ENCODE measurements at regions not wholly inside any gene's neighbourhood (a gene's known extent, or its start where the extent isn't known, plus 50 kb on each side); places are given as distances from the start of the nearest gene placed in this dataset.

GRCh38 chr12:127636882-127637281 lies 630.1 kb upstream of the TMEM132C start:
- DNase-seq (ENCODE audit: low read depth in 1 of 2, low spot score in 2 of 2) = no peak

More at GRCh38 chr12:127636882-127637281, 630.1 kb upstream of the TMEM132C start:
- H2BK20ac ChIP-seq (ENCODE audit: low read length) = no peak overlapping the region
- TF ChIP-seq NANOG (IDR thresholded peaks at IDR 0.05; ENCODE audit: insufficient read depth, low read depth, low read length, poor library complexity, severe bottlenecking) (no peak), NRF1 (IDR thresholded peaks at IDR 0.05; ENCODE audit: low read depth, low read length) (no peak), RAD21 (IDR thresholded peaks at IDR 0.05 in 1 of 2, conservative IDR thresholded peaks at IDR 0.05 in 1 of 2; ENCODE audit: low read depth in 2 of 2, low read length in 2 of 2) (no peak)
- no peak overlapping the region for H3K18ac ChIP-seq (ENCODE audit: extremely low read depth, low read length)
- no peak overlapping the region for H3K4me3 ChIP-seq (ENCODE audit: extremely low read depth in 1 of 4, insufficient read depth in 2 of 4, low read depth in 3 of 4, low read length in 4 of 4)
- ChIA-PET CTCF (ENCODE audit: partially characterized antibody) (interaction anchor here (0.6 to 2.0 kb wide), 8 partner anchors 9 to 471 kb away, joined by 3 to 5 read pairs (median 3); no protein-coding TSS in a partner anchor), POLR2A (ENCODE audit: partially characterized antibody) (no interaction called here)
- no peaks in the 10 kb centered on the region for H3K36me3 ChIP-seq (ENCODE audit: control insufficient read depth in 2 of 4, insufficient read depth in 4 of 4, low read length in 3 of 4)
- H3K27ac ChIP-seq (ENCODE audit: low read depth, low read length) = no peak overlapping the region
- H3K4me1 ChIP-seq (replicated peaks in 1 of 4; ENCODE audit: control insufficient read depth in 3 of 4, insufficient read depth in 4 of 4, low read length in 3 of 4) = peaks cover 0 to 4% (median 0%) of the 10 kb centered on the region in 4 experiments; a peak in 1 of 7 replicates
- H3K79me2 ChIP-seq (ENCODE audit: control insufficient read depth in 1 of 2, insufficient read depth in 2 of 2, low read length in 2 of 2) = no peaks in the 10 kb centered on the region
- no peaks in the 10 kb centered on the region; a peak in 1 of 7 replicates for H3K27me3 ChIP-seq (replicated peaks in 1 of 4; ENCODE audit: control insufficient read depth in 3 of 4, extremely low read depth in 1 of 4, insufficient read depth in 3 of 4, low read length in 3 of 4)
- H3K9me3 ChIP-seq (ENCODE audit: insufficient read depth in 2 of 2, low read depth in 1 of 2, low read length in 1 of 2) = no peaks in the 10 kb centered on the region
- no peaks in the 10 kb centered on the region; the same call in 1 of the 2 replicates for H3K23me2 ChIP-seq (ENCODE audit: low read depth, low read length)
- no peak overlapping the region for H2BK12ac ChIP-seq (ENCODE audit: low read depth, low read length)
- no peak overlapping the region for H3K23ac ChIP-seq (ENCODE audit: insufficient read length)
- no peak overlapping the region for H2AK5ac ChIP-seq (ENCODE audit: low read depth, low read length)
- no peak overlapping the region for H4K8ac ChIP-seq (ENCODE audit: extremely low read depth, insufficient read depth, low read length)
- no peak overlapping the region for H2BK120ac ChIP-seq (replicated peaks; ENCODE audit: low read depth, low read length)
- H2AFZ ChIP-seq (ENCODE audit: low read length) = no peak overlapping the region
- no peak overlapping the region for H3K14ac ChIP-seq (ENCODE audit: insufficient read length)
- no peak overlapping the region for H2BK5ac ChIP-seq (ENCODE audit: low read depth, low read length)
- FAIRE-seq = no peak
- H3K4ac ChIP-seq (replicated peaks; ENCODE audit: insufficient read length, low read depth, low read length) = no peak overlapping the region
- no peak overlapping the region for H4K91ac ChIP-seq (replicated peaks; ENCODE audit: insufficient read length, low read length)
- no peak overlapping the region for H3K9ac ChIP-seq (replicated peaks in 1 of 4; ENCODE audit: extremely low read depth in 1 of 4, low read depth in 3 of 4, low read length in 3 of 4)
- no peaks in the 10 kb centered on the region for H3K79me1 ChIP-seq (ENCODE audit: low read depth, low read length)
- 81% methylated on average over 2 of the region's 2 CpGs; no CpG with 5 or more reads in 1 of the 2 experiments for WGBS, 2 experiments (ENCODE audit: extremely low coverage in 1 of 2, insufficient coverage in 1 of 2, insufficient read length in 1 of 2, insufficient replicate concordance in 2 of 2, low coverage in 1 of 2, low lambda C conversion rate in 2 of 2, missing lambda C conversion rate in 1 of 2)
- H4K5ac ChIP-seq (ENCODE audit: insufficient read length, low read depth, low read length) = no peak overlapping the region
- H3K4me2 ChIP-seq (ENCODE audit: insufficient read depth in 1 of 2, low read depth in 2 of 2, low read length in 2 of 2) = no peak overlapping the region
- H4K20me1 ChIP-seq (replicated peaks in 1 of 2; ENCODE audit: control insufficient read depth in 1 of 2, insufficient read depth in 2 of 2, low read length in 2 of 2) = no peaks in the 10 kb centered on the region
- no peak overlapping the region for H3K56ac ChIP-seq (replicated peaks; ENCODE audit: insufficient read length, low read depth, low read length)
- H2BK15ac ChIP-seq (ENCODE audit: low read length) = no peak overlapping the region
